ENCODE measurements at regions not wholly inside any gene's neighbourhood (a gene's known extent, or its start where the extent isn't known, plus 50 kb on each side); places are given as distances from the start of the nearest gene placed in this dataset.
A peak's percentile ranks its signal among the peaks of the same experiment; 100 is the strongest.
"Not testable (repeated sequence)": the region's sequence is repeated elsewhere in the genome, so short reads cannot be mapped to it uniquely, and the experiment has no call there.

- no peak for DNase-seq (ENCODE audit: low read depth, low spot score)
These were observed 130.4 kb upstream of the PAK3 start for GRCh38 chrX:110965409-110966090.

GRCh38 chrX:110964786-110965185 is 131.2 kb upstream of the PAK3 start:
- peak; percentile 82 for DNase-seq (ENCODE audit: low read depth, low spot score)

DNA sequence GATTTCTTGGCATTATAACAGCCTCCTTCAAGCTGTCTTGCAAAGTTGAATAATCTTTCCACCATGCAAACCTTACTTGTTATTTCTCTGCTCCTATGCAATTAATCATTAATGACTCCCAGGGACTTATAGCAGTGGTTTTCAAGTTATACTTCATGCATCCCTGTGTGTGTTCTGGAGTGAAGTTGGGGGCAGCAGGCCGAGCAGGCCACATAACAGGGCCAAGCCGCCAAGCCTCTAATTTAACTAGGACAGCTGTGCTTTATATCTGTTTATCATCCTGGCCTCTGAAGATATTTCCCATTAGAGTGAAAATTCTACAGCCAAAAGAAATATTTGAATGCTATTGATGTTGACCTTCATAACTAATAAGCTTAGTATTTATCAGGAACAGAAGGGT is 133.5 kb upstream of the PAK3 start:
- no peak for DNase-seq (ENCODE audit: low read depth, low spot score)

DNA sequence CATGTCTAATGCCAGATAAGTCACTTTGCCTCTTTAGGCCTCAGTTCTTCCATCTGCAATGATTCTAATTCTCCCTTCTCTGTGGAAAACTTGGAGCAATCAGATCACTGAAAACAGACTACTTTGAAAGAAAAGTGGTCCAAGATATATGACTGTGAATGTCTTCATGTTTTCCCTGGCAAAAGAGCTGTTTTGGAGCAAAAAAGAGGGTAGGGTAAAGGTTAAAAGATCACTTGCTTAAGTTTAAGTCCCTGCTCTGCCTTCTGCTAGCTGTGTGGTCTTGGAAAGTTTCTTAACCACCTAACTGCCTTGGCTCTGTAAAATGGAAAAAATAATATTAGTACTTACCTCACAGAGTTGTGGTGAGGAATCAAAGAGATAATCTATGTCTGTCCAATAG is 140.3 kb upstream of the PAK3 start:
- no peak for DNase-seq (ENCODE audit: low read depth, low spot score)

DNA sequence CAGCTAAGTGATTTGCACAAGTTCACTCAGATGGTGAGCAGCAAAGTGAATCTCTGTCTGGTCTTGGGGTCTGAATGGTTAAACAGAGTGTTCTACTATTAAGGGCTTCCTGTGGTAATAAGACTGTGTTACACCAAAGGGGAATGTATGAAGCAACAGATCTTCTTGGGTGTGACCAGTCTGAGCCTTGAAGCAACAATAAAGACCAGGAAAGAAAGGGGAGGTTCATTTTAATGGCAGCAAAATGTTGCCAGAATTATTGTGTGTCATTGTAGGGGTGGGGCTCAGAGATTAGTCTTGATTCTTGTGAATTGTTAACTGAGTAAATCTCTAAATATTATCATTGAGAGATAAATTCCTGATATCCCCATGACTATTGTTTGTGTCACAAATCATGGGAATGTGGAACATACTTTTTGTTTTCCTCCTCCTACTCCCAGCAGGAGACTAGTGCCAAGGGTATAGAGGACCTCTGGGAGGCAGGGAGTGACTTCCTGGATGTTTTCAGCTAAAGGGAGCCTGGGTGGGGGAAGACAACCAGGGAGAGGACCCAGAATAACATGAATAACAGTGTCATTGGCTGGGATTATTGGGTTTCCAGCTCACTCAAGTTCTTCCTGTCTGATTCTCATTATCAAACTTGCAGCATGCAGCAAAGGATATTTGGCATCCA is 141.4 kb upstream of the PAK3 start:
- no peak for DNase-seq (ENCODE audit: low read depth, low spot score)

- DNase-seq (ENCODE audit: low read depth, low spot score) = no peak
These were observed 144.3 kb upstream of the PAK3 start for GRCh38 chrX:110951472-110952269.

DNA sequence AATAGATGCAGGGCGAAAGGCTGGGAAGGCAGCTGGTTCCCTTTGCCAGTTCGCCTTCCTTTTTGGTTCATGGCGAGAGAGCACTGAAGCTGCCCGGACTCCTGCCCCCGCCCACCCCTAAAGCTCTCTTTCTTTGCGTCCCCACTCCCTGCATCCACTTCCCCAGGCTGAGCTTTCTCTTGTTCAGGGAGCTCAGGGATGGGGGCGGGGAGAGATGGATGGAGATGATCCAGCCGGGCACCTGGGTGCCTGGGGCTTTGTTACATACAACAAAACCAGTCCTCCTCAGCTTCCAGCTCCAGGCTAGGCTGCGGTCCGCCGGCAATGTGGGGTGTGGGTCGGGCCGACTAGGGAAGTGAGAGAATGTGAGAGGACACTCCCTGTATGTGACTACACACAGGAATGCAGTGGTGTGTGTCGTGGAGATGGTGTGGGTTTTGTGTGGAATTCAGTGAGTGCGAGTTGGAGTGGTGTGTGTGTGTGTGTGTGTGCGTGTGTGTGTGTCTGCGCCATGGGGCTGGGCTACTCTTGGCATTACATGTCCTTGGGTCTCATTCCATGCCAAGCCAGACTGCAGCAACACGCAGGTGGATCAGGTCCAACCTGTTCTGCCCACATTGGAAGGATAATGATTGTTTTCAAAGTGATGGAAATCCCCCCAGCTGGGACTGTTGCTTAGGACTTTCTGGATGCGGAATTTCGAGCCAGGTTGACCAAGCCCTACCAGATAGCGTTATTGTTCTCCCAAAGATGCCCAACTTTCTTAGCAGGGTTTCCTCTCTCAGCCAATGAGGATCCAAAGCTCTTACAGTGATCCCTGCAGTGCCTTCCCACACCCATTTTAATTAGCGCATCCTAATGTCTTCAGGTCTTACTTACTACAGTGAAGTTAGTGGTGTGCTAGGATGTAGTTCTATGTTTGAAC is 149.4 kb upstream of the CHRDL1 start:
- DNase-seq (ENCODE audit: low read depth, low spot score) = peak; percentile 85

DNA sequence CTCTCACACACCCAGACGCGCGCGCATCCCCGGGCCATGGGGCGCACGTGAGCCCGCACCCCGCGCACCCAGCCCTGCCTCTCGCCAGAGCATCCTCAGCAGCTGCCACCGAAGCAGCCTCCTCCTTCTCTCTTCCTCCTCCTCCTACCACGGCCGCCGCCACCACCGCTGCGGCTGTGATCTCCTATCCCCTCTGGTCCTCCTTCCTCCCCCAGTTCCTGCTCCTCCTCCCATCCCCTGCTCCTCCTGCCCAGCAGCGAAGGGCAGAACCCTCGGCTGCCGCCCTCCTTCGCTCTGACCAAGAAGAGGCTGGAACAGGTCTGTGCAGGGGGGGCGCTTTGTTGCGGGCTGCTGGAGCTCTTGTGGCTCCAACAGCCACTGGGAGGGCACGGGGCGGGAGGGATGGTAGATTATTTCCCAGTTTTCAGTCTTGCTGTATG is 148.7 kb upstream of the CHRDL1 start:
- peak; percentile 41 for DNase-seq (ENCODE audit: low read depth, low spot score)

GRCh38 chrX:110941906-110942305 is 146.3 kb upstream of the CHRDL1 start:
- no peak for DNase-seq (ENCODE audit: low read depth, low spot score)

DNA sequence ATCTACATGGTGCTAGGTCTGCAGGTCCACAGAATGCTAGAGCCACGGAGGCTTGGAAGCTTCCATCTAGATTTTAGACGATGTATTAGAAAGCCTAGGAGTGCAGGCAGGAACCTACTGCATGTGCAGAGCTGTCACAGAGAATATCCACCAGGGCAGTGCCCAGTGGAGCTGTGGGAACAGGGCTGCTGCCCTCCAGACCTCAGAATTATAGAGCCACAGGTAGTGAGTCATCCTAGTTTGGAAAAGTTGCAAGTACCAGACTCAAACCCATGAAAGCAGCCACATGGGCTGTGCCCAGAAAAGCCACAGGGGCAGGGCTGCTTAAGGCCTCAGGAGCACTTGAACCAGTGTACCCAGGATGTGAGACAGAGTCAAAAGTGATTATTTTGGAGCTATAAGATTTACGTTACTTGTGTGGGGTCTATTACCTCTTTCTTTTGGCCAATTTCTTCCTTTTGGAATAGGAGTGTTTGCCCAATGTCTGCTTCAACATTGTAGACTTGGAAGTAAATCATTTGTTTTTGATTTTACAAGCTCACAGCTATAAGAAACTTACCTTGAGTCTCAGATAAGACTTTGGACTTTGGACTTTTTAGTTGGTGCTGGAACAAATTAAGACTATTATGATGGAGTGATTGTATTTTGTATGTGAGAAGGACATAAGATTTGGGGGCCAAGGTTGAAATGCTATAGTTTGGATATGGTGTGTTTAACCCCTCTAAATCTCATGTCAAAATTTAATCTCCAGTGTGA is 143.5 kb upstream of the CHRDL1 start:
- no peak for DNase-seq (ENCODE audit: low read depth, low spot score)

GRCh38 chrX:110924871-110925270 is 129.3 kb upstream of the CHRDL1 start:
- DNase-seq (ENCODE audit: low read depth, low spot score) = no peak

DNA sequence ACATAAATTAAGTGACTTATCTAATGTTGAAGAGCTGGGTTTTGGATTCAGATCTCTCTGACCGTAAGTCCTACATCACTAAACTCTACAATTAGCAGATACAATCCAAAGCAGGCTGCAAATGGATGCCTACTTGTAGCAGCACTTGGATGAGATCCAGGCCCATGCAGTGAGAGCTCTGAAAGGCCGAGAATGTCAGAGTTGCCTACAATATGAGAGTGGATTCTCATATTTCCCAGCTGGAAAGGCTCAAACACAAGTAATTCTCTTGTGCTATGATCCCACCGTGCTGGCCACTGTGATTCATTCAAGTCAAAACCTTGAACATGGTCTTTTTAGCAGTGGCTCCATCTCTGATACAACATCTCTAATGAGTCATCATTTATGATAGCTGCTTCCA is 125.4 kb upstream of the CHRDL1 start:
- no peak for DNase-seq (ENCODE audit: low read depth, low spot score)

- no peak for DNase-seq (ENCODE audit: low read depth, low spot score)
These were observed 120.0 kb upstream of the CHRDL1 start for GRCh38 chrX:110915570-110915969.

- DNase-seq (ENCODE audit: low read depth, low spot score) = no peak
These were observed 119.5 kb upstream of the CHRDL1 start for GRCh38 chrX:110915111-110915510.

GRCh38 chrX:110914281-110914680 is 118.7 kb upstream of the CHRDL1 start:
- DNase-seq (ENCODE audit: low read depth, low spot score) = no peak

- not testable (repeated sequence) for DNase-seq (ENCODE audit: low read depth, low spot score)
These were observed 109.1 kb upstream of the CHRDL1 start for GRCh38 chrX:110904747-110905146.

DNA sequence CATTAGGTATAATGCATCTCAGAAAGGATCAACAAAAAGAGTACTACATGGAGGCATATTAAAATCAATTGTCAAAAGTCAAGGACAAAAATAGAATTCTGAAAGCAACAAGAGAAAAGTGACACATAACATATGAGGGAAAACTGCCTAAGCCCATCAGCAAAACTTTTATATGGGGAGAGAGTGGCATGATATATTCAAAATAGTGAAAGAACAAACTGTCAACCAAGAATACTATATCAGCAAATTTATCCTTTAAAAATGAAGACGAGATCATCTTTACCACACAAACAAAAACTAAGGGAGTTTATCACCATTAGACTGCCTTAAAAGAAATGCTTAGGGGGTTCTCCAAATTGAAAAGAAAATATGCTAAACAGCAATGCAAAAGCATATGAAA is 86.4 kb upstream of the CHRDL1 start:
- DNase-seq (ENCODE audit: low read depth, low spot score) = no peak

DNA sequence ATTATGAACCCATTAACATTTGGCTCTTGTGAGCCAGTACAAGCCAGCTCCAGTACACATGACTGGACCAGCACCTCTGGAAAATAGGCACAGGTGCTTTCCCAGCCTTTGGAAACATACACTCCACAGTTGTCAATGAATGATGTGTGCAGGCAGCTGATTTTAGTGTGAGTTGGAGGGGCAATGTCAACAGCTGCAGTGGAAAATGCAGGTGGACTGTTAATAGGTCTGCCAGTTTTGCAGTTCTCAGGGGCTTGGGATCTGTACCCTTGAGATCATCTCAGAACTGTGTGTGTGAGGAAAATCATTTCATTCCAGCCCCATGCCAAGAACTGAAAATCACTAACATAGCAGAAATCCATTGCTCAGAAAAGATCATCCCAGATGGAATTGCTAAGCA is 81.7 kb upstream of the CHRDL1 start:
- DNase-seq (ENCODE audit: low read depth, low spot score) = no peak

- DNase-seq (ENCODE audit: low read depth, low spot score) = no peak
These were observed 76.2 kb upstream of the CHRDL1 start for GRCh38 chrX:110871839-110872238.

DNA sequence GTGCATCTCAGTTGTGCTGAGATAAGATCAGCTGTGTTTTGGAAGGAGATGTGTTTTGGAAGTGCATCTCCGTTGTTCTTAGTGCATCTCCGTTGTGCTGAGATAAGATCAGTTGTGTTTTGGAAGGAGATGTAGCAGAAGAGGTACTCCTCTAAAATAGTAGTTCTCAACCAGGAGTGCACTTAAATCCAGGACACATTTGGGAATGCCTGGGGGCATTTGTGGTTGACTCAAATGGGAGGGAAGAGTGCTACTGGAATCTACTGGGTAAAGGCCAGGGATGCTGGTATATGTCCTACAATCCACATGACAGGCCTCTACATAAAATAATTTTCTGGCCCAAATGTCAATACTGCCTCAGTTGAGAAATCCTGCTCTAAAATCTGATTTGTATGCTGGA is 70.8 kb upstream of the CHRDL1 start:
- no peak for DNase-seq (ENCODE audit: low read depth, low spot score)

DNA sequence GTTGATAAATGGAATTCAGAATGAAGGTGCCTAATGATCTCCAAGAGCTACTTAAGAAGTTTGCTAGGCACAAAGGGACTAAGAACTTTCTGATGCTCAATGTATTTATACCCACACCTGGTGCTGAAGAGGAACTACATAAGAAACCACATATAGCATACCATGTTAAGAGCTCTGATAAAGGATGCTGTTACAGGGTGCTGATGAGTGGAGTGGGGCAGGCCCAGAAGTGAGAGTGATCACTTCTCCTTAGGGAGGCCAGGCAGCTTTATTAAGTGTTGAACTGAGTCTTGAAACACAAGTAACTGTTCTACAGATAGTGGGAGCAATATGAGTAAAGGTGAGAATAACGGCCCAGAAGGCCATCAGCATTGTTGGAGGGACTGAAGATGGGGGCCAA is 68.3 kb upstream of the CHRDL1 start:
- DNase-seq (ENCODE audit: low read depth, low spot score) = no peak
